ENCODE measurements at regions not wholly inside any gene's neighbourhood (a gene's known extent, or its start where the extent isn't known, plus 50 kb on each side); places are given as distances from the start of the nearest gene placed in this dataset.

- no peak for TF ChIP-seq ATF7-NPFF (CRISPR knock-in tag; IDR thresholded peaks at IDR 0.05; ENCODE audit: low read depth)
- TF ChIP-seq, protein P1, sequence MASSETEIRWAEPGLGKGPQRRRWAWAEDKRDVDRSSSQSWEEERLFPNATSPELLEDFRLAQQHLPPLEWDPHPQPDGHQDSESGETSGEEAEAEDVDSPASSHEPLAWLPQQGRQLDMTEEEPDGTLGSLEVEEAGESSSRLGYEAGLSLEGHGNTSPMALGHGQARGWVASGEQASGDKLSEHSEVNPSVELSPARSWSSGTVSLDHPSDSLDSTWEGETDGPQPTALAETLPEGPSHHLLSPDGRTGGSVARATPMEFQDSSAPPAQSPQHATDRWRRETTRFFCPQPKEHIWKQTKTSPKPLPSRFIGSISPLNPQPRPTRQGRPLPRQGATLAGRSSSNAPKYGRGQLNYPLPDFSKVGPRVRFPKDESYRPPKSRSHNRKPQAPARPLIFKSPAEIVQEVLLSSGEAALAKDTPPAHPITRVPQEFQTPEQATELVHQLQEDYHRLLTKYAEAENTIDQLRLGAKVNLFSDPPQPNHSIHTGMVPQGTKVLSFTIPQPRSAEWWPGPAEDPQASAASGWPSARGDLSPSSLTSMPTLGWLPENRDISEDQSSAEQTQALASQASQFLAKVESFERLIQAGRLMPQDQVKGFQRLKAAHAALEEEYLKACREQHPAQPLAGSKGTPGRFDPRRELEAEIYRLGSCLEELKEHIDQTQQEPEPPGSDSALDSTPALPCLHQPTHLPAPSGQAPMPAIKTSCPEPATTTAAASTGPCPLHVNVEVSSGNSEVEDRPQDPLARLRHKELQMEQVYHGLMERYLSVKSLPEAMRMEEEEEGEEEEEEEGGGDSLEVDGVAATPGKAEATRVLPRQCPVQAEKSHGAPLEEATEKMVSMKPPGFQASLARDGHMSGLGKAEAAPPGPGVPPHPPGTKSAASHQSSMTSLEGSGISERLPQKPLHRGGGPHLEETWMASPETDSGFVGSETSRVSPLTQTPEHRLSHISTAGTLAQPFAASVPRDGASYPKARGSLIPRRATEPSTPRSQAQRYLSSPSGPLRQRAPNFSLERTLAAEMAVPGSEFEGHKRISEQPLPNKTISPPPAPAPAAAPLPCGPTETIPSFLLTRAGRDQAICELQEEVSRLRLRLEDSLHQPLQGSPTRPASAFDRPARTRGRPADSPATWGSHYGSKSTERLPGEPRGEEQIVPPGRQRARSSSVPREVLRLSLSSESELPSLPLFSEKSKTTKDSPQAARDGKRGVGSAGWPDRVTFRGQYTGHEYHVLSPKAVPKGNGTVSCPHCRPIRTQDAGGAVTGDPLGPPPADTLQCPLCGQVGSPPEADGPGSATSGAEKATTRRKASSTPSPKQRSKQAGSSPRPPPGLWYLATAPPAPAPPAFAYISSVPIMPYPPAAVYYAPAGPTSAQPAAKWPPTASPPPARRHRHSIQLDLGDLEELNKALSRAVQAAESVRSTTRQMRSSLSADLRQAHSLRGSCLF (CRISPR knock-in tag; IDR thresholded peaks at IDR 0.05; ENCODE audit: borderline replicate concordance) = no peak
- TF ChIP-seq, protein P2, sequence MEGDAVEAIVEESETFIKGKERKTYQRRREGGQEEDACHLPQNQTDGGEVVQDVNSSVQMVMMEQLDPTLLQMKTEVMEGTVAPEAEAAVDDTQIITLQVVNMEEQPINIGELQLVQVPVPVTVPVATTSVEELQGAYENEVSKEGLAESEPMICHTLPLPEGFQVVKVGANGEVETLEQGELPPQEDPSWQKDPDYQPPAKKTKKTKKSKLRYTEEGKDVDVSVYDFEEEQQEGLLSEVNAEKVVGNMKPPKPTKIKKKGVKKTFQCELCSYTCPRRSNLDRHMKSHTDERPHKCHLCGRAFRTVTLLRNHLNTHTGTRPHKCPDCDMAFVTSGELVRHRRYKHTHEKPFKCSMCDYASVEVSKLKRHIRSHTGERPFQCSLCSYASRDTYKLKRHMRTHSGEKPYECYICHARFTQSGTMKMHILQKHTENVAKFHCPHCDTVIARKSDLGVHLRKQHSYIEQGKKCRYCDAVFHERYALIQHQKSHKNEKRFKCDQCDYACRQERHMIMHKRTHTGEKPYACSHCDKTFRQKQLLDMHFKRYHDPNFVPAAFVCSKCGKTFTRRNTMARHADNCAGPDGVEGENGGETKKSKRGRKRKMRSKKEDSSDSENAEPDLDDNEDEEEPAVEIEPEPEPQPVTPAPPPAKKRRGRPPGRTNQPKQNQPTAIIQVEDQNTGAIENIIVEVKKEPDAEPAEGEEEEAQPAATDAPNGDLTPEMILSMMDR (CRISPR knock-in tag; IDR thresholded peaks at IDR 0.05) = no peak
These were observed 255.7 kb downstream of the RBFOX3 start for GRCh38 chr17:79355165-79355564.

Data from HepG2 (cell line).